Stomach (tissue), 8 donors: ENCODE measurements at regions not wholly inside any gene's neighbourhood (a gene's known extent, or its start where the extent isn't known, plus 50 kb on each side); places are given as distances from the start of the nearest gene placed in this dataset.

Experiments used
- DNase-seq, 2 donors: peaks; one replicate each; pipeline versions ENCODE4 v3.0.0 to v3.0.0-alpha.2; 2013 to 2019
- H3K27ac ChIP-seq, 5 donors: fragments of 200-600 bp in 4 of 5; sonication (generic) in 4 of 5; one replicate each; pipeline ENCODE4 v1.5.1; 2013 to 2019; ENCODE audit warnings: mild to moderate bottlenecking in 1 of 5, moderate library complexity in 1 of 5
- H3K27me3 ChIP-seq, 3 donors: fragments of 200-600 bp; sonication (generic); one replicate each; pipeline ENCODE4 v1.5.1; 2017 to 2019; ENCODE audit warnings: mixed run types in 1 of 3
- H3K36me3 ChIP-seq, 4 donors: fragments of 200-600 bp; sonication (generic); 1 replicate in 3 of 4; 2 replicates in 1 of 4; pipeline ENCODE4 v1.5.1; 2016 to 2019
- H3K4me1 ChIP-seq, 4 donors: fragments of 200-600 bp; sonication (generic); one replicate each; pipeline ENCODE4 v1.5.1; 2016 to 2019
- H3K4me3 ChIP-seq, 4 donors: fragments of 200-600 bp; sonication (generic) in 3 of 4; one replicate each; pipeline ENCODE4 v1.5.1; 2016 to 2019; ENCODE audit warnings: mild to moderate bottlenecking in 1 of 4
- H3K9me3 ChIP-seq, 4 donors: fragments of 200-600 bp; sonication (generic); one replicate each; pipeline ENCODE4 v1.5.1; 2016 to 2019
- EP300 ChIP-seq: sonication (generic); formaldehyde crosslinking; IDR thresholded peaks from one replicate; pipeline ENCODE4 v1.6.1; 2017; ENCODE audit warnings: antibody characterized with exemption
- POLR2A ChIP-seq, 4 donors: fragments of 450-650 bp; IDR thresholded peaks; one replicate each; pipeline ENCODE4 v1.6.1; 2016; ENCODE audit warnings: antibody characterized with exemption in 4 of 4, control low read depth in 2 of 4, mild to moderate bottlenecking in 1 of 4, moderate library complexity in 1 of 4
- POLR2AphosphoS5 ChIP-seq, 3 donors: sonication (generic); formaldehyde crosslinking; IDR thresholded peaks; one replicate each; pipeline ENCODE4 v1.6.1; 2016; ENCODE audit warnings: antibody characterized with exemption in 3 of 3
- WGBS, 5 donors: extraction: QIAGEN DNeasy Blood & Tissue Kit in 3 of 5; methylation state at CpG; one replicate each; pipeline versions ENCODE4 v1.1.5 to v1.1.7; 2013 to 2018; 5-methylcytosine and 5-hydroxymethylcytosine counted together
- intact Hi-C: fragments of 100-400 bp; cut with DNase I; formaldehyde crosslinking; loops from one replicate; pipeline ENCODE4 v1.15.1; 2023; ENCODE audit warnings: low total_unique reads
- TF ChIP-seq, protein P1 (sequence below), 7 experiments: fragments of 450-650 bp in 4 of 7; fragments of 200-600 bp in 3 of 7; sonication (generic) in 3 of 7; IDR thresholded peaks; one replicate each; pipeline ENCODE4 v1.5.1; 2016 to 2019; ENCODE audit warnings: antibody characterized with exemption in 7 of 7, control low read depth in 2 of 7, mild to moderate bottlenecking in 1 of 7
- donor health status: healthy with polysubstance abuse.
- donor health status: Bipolar disorder and iron deficiency.
- donor health status: healthy.

DNA sequence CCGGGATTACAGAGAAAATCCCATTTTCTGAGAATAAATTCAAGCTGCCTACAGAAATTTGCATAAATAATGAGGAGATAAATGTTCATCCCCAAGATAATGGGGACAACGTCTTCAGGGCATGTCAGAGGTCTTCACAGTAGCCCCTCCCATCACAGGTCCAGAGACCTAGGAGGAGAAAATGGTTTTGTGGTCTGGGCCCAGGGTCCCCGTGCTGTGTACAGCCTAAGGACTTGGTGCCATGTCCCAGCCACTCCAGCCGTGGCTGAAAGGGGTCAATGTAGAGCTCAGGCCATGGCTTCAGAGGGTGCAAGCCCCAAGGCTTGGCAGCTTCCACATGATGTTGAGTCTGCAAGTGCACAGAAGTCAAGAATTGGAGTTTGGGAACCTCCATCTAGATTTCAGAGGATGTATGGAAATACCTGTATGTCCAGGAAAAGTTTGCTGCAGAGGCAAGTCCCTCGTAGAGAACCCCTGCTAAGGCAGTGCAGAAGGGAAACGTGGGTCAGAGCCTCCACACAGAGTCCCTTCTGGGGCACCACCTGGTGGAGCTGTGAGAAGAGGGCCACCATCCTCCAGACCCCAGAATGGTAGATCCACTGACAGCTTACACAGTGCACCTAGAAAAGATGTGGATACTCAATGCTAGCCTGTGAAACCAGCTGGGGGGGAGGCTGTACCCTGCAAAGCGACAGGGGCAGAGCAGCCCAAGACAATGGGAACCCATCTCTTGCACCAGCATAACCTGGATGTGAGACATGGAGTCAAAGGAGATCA, 176.3 kb downstream of the RASSF9 start:
- Histone ChIP-seq H3K36me3 (no peaks in the 10 kb centered on the region), H3K9me3 (peaks cover 0 to 25% (median 11%) of the 10 kb centered on the region in 4 donors), H3K4me1 (no peaks in the 10 kb centered on the region), H3K4me3 (no peak overlapping the region), H3K27ac (no peak overlapping the region), H3K27me3 (no peaks in the 10 kb centered on the region)
- no peak for DNase-seq
- WGBS, 5 donors: 66 to 77% (median 74%) methylated on average over 7 of the region's 7 CpGs
- intact Hi-C loops: no loop called here
- TF ChIP-seq, protein P1, sequence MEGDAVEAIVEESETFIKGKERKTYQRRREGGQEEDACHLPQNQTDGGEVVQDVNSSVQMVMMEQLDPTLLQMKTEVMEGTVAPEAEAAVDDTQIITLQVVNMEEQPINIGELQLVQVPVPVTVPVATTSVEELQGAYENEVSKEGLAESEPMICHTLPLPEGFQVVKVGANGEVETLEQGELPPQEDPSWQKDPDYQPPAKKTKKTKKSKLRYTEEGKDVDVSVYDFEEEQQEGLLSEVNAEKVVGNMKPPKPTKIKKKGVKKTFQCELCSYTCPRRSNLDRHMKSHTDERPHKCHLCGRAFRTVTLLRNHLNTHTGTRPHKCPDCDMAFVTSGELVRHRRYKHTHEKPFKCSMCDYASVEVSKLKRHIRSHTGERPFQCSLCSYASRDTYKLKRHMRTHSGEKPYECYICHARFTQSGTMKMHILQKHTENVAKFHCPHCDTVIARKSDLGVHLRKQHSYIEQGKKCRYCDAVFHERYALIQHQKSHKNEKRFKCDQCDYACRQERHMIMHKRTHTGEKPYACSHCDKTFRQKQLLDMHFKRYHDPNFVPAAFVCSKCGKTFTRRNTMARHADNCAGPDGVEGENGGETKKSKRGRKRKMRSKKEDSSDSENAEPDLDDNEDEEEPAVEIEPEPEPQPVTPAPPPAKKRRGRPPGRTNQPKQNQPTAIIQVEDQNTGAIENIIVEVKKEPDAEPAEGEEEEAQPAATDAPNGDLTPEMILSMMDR (IDR thresholded peaks at IDR 0.05): no peak
- TF ChIP-seq POLR2A (IDR thresholded peaks at IDR 0.05) (no peak), POLR2AphosphoS5 (IDR thresholded peaks at IDR 0.05) (no peak), EP300 (no peak)

DNA sequence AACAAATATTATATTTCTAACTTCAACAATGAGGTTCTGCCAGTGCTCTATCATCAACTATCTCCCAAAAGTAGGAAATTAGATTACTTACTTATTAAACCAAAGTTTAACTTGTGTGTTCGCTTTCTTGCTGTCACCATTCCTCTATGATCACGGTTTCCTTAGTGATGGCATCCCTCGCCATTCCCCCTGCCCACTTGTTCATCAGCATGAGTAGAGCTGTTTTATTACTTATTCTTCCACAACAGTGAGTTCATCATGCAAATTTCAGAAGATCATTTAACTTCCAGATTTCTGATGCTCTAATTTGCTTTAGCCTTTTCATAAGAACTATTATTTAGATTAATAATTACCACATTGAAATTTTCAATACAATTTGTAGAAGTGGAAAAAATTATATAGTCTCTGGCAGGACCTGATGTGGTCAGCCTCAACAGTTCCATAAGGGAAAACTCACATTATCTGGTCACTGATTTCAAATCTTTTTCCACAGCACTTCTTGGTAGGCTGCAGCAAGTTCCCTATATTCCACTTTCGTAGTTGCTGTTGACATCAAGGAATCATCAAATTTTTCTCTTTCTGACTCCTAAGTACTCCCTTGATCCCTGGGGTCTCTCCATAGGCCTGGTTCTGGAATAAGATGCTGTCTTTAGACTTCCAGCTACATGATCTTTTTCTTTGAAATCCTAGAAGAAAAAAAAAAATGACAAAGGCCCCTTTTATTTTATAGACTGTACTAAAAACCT, 174.6 kb downstream of the RASSF9 start:
- Histone ChIP-seq H3K9me3 (peaks cover 0 to 25% (median 11%) of the 10 kb centered on the region in 4 donors), H3K27me3 (no peaks in the 10 kb centered on the region), H3K36me3 (no peaks in the 10 kb centered on the region), H3K27ac (no peak overlapping the region), H3K4me3 (no peak overlapping the region), H3K4me1 (no peaks in the 10 kb centered on the region)
- 87 to 95% (median 89%) methylated on average over 4 of the region's 4 CpGs for WGBS, 5 donors
- DNase-seq: no peak
- TF ChIP-seq POLR2AphosphoS5 (IDR thresholded peaks at IDR 0.05) (no peak), POLR2A (IDR thresholded peaks at IDR 0.05) (no peak), EP300 (no peak)
- TF ChIP-seq, protein P1 (IDR thresholded peaks at IDR 0.05): no peak
- intact Hi-C loops: no loop called here

DNA sequence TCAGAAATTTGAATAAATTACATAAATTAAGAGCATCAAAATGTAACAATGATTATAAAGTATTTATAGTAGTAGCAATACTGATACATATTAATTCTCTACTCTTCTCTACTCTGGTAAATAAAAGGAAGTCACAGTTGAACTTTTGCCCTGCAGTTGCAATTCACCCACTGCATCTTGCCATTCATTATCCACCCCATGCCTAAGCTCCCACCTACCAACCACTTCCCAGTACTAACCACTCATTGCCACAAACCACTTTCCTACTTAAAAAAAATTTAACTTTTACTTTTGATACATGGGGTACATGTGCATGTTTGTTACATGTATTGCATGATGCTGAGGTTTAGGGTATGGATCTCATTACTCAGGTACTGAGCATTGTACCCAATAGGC, 174.0 kb downstream of the RASSF9 start:
- H3K4me3 ChIP-seq: no peak overlapping the region
- H3K36me3 ChIP-seq: no peaks in the 10 kb centered on the region
- TF ChIP-seq, protein P1 (IDR thresholded peaks at IDR 0.05): no peak
- TF ChIP-seq POLR2A (IDR thresholded peaks at IDR 0.05) (no peak), EP300 (no peak), POLR2AphosphoS5 (IDR thresholded peaks at IDR 0.05) (no peak)
- no peaks in the 10 kb centered on the region for H3K4me1 ChIP-seq
- peaks cover 0 to 25% (median 11%) of the 10 kb centered on the region in 4 donors for H3K9me3 ChIP-seq
- DNase-seq: no peak
- intact Hi-C loops: no loop called here
- no peak overlapping the region for H3K27ac ChIP-seq
- H3K27me3 ChIP-seq: no peaks in the 10 kb centered on the region

DNA sequence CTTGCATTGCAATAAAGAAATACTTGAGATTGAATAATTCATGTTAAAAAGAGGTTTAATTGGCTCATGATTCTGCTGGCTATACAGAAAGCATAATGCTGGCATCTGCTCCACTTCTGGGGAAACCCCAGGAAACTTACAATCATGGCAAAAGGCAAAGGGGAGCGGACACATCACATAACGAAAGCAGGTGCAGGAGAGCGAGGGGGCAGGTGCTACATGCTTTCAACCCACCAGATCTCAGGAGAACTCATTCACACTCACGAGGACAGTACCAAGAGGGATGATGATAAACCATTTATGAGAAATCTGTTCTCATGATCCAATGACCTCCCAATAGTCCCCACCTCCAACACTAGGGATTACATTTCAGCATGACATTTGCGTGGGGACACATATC, 172.6 kb downstream of the RASSF9 start:
- no peak for DNase-seq
- H3K27ac ChIP-seq: no peak overlapping the region
- H3K9me3 ChIP-seq: peaks cover 0 to 16% (median 3%) of the 10 kb centered on the region in 4 donors
- WGBS, 5 donors: 75 to 84% (median 80%) methylated on average over 5 of the region's 5 CpGs
- no peaks in the 10 kb centered on the region for H3K27me3 ChIP-seq
- no peaks in the 10 kb centered on the region for H3K4me1 ChIP-seq
- no peak for TF ChIP-seq POLR2A (IDR thresholded peaks at IDR 0.05)
- TF ChIP-seq, protein P1 (IDR thresholded peaks at IDR 0.05): no peak
- no peak for TF ChIP-seq POLR2AphosphoS5 (IDR thresholded peaks at IDR 0.05)
- TF ChIP-seq EP300: no peak
- intact Hi-C loops: no loop called here
- H3K4me3 ChIP-seq: no peak overlapping the region
- H3K36me3 ChIP-seq: no peaks in the 10 kb centered on the region
